ENCODE measurements at regions not wholly inside any gene's neighbourhood (a gene's known extent, or its start where the extent isn't known, plus 50 kb on each side); places are given as distances from the start of the nearest gene placed in this dataset.

DNA sequence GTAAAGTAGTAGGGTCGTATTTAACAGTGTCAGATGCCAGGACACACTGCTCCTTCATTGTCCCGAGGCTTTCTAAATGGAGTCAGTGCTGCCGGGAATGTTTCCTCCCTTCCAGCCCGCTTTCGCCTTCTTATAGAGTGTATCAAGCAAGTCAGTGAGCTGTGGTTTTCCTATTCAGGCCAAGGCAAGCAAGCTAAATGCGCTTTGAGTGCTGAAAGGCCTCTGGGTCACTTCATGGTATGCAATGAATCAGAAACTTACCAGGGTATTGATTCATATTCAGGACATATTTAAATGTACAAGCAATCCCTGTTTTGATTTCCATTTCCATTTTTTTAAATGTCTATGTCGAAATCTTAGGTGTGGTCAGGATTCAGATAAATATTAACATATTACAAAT, 327.9 kb upstream of the SOX9 start:
- TF ChIP-seq EP300 (IDR thresholded peaks at IDR 0.05) (no peak), POLR2A (IDR thresholded peaks at IDR 0.05; ENCODE audit: low read length) (no peak)
